Activated T-helper 1 cell treated with anti-CD3 and anti-CD28 coated beads, Interleukin-2, amount 50 U/mL, for 16 hours (primary cell): ENCODE measurements at regions not wholly inside any gene's neighbourhood (a gene's known extent, or its start where the extent isn't known, plus 50 kb on each side); places are given as distances from the start of the nearest gene placed in this dataset.

Experiments used
- DNase-seq, 2 donors: peaks; one replicate each; pipeline ENCODE4 v3.0.0-alpha.2; 2020; ENCODE audit warnings: low read depth in 1 of 2, low spot score in 1 of 2

DNA sequence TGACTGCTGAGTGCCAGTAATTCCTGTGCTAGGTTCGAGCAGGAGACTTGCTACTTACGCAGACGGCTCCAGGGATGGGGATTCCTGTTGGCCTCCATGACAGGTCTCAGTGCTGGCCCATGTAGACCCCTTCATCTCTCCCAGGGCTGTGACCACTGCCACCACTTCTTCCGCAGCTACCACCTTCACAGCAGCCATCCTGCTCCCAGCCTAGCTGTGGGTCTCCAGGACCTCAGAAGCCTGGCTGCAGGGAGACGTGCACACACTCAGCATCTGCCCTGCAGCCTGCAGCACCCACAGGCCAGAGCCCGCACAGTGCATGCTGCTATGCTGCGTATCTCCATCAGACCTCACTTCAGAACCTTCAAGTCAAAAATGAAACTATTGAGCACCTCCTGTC, 1503.9 kb downstream of the BRD1 start:
- DNase-seq, result no peak

GRCh38 chr22:48322907-48323306, 1504.8 kb downstream of the BRD1 start:
- DNase-seq, result no peak

GRCh38 chr22:48321986-48322545, 1505.6 kb downstream of the BRD1 start:
- no peak for DNase-seq

DNA sequence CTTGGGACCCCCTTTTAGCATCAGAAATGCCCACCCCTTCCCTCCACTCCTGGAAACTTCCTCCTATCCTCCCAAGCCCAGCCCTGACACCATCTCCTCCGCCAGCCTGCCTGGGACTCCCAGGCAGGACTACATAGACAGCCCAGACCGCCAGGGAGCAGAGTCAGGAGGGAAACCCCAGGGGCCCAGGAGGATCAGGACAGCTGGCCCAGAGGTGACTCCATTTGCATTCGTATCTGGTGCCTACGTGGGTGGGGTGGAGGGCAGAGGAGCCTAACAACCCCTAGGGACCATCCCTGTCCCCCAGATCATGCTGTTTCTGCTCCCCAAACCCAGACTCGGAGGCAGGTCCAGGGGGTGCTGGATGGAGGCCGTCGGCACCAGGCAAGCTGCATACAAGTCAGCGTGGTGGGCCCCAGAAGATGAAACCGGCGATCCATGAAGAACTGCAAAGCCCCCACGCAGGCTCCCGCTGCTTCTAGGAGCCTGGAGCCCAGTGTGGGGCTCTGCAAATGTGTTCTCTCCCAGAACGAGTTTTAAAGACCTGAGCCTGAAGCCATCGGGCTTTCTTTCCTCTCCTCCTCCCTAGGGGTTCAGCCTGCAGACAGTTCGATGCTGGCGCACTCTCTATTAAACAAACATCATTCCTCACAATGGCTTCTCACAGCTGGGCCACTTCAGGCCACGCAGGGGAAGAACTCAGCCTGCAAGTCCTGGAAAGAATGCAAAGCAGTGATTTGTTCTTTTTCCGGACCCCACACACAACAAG, 1506.8 kb downstream of the BRD1 start:
- no peak for DNase-seq

DNA sequence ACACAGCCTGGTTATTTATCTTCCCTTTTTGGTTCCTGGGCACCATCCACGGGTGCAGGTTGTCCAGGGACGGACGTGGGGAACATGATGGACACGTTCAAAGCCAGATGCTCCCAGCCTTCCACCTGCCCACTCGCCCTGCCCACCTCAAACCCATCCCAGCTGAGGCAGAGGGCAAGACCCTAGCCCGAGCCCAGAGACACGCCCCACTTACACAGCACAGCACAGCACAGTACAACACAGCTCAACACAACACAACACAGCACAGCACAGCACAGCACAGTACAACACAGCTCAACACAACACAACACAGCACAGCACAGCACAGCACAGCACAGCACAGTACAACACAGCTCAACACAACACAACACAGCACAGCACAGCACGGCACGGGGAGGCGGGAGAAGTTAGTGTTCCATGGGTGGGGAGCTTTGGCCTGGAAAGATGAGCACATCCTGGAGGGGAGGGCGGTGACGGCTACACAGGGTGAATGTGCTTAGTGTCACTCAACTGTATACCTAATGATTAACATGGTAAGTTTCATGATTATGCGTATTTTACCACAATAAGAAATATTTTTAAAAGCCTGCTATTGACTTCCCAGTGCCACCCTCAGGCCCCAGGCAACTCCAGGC, 1507.5 kb downstream of the BRD1 start:
- no peak for DNase-seq

DNA sequence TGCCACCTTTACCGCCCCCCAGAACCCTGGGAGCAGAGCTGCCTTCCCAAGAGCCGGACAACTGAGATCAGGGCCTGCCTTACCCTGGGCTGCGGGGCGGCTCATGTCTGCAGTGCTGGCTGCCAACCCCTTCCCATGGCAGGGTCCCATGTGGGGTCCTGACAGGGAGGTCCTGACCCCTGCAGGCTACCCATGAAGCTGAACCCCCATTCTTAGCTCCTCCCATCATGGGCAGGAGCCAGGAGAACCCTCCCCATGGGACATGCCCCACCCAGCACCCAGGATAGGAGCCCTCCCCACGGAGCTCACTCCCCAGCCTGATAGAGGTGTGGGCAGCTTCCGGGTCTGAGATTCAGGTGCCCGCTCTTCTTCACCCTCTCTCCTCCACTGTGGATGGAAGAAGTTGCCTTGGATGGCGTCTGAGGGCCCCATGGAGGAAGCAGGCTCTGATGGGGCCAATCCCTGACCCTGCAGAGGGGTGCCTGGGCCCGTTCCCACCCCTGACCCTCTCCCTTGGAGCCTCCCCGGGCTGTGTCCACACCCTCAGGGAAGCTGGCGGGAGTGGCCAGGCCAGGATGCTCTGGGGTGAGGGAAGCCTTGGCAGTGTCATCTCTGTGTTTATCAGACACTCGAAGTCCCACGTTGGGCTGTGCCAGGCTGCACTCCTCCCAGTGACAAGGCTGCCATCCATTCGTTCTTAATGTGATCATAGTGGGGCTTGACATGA, 1508.2 kb downstream of the BRD1 start:
- DNase-seq, result no peak

DNA sequence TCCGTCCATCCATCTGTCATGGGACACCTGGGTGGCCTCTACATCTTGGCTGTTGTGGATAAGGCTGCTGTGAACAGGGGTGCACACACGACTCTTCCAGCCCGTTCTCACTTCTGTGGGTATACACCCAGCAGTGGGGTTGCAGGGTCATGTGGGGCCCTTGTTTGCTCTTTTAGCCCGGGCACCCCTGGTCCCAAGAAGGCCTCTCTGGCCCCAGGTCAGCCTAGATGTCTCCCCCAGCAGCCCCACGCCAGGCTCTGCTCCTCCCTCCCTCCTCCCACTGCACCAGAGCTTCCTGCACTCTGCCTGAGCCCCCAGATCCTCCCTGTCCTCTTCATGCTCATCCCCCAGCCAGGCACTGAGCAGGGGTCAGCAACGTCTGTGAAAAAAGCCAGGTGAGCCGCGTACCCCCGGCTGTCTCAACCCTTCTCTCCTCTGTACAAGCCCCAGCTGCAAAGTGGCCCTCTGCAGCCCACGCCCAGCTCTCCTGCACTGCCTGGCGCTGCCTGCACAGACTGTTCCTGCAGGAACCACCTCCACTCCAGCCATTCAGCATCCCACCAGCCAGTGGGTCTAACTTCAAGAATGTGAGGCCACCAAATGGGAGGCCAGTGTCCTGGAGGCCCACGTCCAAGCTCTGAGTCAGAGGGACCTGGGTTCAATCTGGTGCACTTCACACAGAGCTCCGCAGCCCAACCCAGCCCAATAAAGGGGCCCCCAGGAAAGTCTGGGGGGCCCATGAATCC, 1508.9 kb downstream of the BRD1 start:
- no peak for DNase-seq

GRCh38 chr22:48318173-48318572, 1509.5 kb downstream of the BRD1 start:
- no peak for DNase-seq

DNA sequence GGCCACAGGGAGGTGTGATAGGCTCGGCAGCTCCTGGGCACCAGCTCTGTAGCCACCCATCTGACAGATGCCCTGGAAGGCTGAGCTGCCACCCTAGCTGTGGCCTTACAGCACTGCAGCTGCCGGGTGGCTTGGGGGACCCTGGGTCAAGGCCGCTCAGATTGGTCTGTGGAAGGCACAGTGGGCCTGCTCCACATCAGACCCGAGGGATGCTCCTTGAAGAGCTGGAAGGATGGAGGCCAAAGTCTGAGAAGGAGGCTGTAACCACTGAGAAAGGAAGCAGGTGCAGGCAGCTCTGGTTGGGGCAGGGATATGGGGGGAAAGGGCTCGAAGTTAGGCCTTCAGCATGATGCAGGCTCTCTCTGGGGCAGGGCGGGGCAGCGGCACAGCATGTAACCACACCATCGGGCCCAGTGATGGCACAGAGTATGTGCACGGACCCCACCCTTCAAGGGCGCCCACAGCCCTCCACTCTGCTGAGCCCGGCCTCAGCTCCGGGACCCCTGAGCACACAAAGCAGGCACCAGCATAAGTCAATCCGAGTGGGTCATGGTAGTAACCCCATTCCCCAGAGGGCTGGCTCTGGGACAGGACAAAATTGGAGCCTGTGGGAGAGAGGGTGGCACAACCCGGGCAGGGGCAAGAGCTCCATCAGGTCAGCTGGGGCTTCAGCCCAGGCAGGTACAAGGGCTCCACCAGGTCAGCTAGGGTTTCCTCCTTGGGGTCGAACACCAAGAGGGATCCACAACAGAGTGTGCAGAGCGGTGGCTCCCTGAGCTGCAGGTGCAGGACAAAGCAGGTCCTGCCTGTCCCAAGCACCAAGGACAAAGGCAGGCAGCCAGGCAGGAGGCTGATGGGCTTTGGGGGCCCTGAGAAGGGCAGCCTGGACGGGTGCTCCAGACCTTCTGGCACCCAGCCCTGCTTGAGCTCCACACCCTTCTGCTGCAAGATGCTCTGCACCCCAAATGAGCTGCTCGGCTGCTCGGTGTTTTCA, 1511.1 kb downstream of the BRD1 start:
- no peak for DNase-seq

DNA sequence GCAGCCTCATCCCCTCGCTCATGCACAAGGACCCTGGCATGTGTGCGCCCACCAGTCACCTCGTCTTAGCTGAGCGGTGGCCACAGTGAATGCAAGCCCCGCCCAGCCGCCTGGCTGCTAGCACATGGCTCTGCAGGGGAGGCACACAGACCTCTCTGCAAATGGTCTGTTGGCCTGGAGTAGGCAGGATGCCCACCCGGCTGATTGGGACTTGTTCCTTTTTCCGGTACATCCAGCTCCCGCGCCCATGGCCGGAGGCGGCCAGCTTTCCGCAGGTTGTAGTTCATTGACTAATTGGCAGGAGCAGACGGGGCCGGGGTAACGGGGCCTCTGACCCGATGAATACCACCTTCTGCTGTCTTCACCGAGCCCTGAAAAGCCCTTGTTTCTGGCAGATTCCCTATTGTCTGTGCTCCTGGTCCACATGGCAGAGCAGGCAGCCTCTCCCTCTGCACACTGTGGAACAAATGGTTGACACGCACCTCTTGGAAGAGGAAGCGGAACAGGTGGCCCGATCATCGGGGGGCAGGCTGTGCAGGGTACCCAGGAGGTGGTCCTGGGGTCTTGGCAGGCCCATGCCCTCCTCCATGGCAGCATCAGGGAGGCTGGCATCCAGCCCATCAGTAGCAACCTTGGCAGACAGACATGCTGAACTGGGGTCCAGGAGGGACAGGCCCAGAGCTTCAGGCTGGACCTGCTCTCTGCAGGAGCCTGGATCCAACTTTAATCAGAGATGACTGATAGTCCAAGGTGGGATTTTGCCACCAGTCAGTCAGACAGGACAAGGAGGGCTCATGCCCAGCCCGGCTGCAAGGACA, 1512.0 kb downstream of the BRD1 start:
- no peak for DNase-seq

- no peak for DNase-seq
Observed at GRCh38 chr22:48314073-48314472, 1513.6 kb downstream of the BRD1 start.

DNA sequence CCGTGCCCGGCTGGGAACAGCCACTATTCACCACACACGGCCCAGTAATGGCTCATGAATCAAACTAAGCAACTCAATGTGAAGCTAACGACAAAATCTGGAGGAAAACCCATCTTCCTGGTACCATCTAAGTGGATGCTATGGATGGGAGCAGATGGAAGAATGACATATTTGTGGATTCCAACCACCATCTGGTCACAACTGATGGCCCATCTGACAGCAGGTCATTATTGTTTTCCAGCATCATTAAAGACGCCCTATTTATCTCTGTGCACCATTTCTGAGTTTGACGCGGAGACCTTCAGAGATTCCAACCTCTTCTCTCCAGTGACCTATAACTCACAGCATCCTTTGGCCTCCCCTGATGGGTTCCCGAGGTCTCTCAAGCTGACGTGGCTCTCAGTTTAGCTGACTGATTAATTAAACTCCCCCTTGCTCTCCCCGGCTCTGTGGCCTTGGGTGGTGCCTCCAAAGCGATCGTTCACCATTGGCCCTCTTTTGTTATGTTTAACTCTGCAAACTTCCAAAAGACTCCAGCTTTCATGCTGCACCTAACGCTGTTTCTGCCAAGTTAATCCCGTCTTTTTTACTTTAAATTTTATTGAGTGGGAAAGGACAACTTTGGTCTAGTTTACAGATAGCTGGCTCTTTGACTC, 1514.4 kb downstream of the BRD1 start:
- DNase-seq, result no peak

DNA sequence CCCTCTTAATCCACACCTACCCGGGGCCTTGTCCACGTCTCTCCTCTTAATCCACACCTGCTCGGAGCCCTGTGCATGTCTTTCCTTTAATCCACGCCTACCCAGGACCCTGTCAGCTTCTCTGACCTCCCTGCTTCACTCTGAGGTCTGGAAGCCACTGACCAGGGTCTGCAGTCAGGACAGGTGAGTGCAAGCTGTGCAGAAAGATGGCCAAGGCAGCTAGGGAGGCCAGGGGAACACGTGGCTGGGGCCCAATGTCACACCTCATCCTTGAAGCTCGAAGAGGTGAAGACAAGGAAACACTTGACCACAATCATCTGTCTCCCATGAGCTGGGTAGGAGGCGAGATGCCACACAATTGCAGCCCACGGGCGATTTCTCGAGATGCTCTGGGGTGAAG, 1516.9 kb downstream of the BRD1 start:
- no peak for DNase-seq

DNA sequence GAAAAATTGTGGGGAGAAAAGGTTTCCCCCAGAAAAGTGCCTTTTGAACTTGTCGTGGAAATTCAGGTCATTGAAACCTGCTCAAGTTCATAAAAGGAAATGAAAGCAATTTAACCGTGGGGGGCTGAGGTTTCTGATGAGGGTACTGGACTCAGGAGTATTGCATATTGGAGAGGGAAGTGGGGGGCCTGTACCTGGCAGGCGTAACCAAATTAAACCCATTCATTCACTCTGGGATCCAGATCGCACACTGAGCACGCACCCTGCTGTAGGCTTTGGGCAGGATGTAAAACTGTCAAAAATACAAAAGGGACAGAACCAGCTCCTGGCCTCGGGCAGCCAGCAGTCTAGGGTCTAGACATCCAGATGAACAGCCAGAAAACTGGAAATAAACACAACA, 1517.4 kb downstream of the BRD1 start:
- no peak for DNase-seq

DNA sequence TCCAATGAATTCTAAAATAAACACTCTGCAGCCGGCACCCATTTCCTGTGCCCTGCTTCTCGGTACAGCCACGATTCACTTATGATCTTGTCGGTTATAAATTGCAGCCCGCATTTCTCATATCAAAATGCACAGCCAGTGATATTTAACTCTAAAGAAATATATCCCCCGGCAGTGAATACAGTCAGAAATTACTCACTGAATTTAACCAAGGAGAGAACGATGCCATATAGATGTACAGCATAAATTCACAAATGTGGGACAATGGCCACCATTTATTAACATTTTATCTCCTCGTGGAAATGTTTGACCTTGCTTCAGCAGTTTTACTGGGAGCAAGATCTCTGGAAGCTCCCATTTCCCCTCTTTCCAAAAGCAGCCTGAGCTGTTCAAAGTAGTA, 1517.8 kb downstream of the BRD1 start:
- no peak for DNase-seq

GRCh38 chr22:48309115-48309705, 1518.5 kb downstream of the BRD1 start:
- DNase-seq, result no peak

DNA sequence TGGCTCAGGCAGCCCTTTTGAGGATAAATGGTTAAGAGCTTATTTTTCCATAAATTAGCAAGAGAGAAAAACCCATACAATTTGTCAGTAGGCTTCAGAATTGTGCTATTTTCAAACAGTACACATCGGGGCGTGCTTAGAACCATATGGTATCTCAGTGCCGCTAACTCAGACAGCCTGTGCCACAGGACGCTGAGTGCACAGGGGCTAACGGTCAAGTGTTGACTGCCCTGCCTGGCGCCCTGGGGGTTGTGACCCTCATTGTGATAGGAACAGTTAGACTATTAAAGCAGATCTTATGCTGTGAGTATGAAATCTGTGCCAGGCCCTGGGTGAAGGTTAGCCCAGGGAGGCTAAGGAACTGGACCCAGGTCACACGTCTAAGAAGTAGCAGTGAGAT, 1519.7 kb downstream of the BRD1 start:
- DNase-seq, result no peak

DNA sequence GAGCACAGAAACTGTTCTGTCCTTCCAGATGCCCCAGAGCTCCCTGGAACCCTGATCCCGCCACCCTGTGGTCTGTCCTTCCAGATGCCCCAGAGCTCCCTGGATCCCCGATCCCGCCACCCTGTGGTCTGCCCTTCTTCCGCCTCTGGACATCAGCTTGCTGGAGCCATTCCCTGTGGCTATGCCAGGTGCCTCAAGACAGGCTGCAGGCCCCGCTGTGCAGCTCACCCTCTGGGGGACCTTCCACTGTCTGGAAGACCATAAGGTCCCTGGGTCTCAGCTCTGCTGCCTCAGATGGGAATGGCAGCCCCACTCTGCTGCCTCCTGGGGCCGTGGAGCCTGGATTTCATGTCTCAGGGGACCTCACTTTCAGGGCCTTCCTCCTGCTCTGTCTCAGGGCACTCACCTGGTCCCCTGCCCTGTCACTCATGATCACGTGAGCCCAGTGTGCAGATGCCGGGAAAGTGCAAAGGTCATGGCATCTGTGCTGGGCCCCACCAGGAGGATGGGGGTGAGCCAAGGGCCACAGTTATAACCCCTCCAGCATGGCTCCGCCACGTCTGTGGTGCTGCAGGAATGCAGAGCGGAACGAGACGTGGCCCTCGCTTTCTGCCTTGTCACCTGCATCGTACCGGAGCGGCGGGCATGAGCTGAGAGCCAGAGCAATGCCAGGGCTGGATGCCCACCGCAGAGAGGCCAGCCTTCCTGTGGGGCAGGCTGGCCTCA, 1520.7 kb downstream of the BRD1 start:
- no peak for DNase-seq
